ENCODE measurements at regions not wholly inside any gene's neighbourhood (a gene's known extent, or its start where the extent isn't known, plus 50 kb on each side); places are given as distances from the start of the nearest gene placed in this dataset.

- FAIRE-seq (no peak), DNase-seq (ENCODE audit: low spot score) (no peak)
Measured at GRCh38 chr22:48143856-48144255, 1381.4 kb downstream of the TBC1D22A start.

GRCh38 chr22:48142388-48142787 lies 1379.9 kb downstream of the TBC1D22A start:
- DNase-seq (ENCODE audit: low spot score) (no peak), FAIRE-seq (no peak)

- no peak for DNase-seq (ENCODE audit: low spot score)
Measured at GRCh38 chr22:48141301-48141700, 1378.9 kb downstream of the TBC1D22A start.

GRCh38 chr22:48140261-48140813 lies 1377.9 kb downstream of the TBC1D22A start:
- FAIRE-seq (no peak), DNase-seq (ENCODE audit: low spot score) (no peak)

More at GRCh38 chr22:48141301-48141700, 1378.9 kb downstream of the TBC1D22A start:
- FAIRE-seq: no peak

GRCh38 chr22:48139776-48140175 lies 1377.3 kb downstream of the TBC1D22A start:
- DNase-seq (ENCODE audit: low spot score) (no peak), FAIRE-seq (no peak)

GRCh38 chr22:48138855-48139254 lies 1376.4 kb downstream of the TBC1D22A start:
- FAIRE-seq (no peak), DNase-seq (ENCODE audit: low spot score) (no peak)

- FAIRE-seq (no peak), DNase-seq (ENCODE audit: low spot score) (no peak)
Measured at GRCh38 chr22:48138427-48138826, 1376.0 kb downstream of the TBC1D22A start.

- FAIRE-seq (no peak), DNase-seq (ENCODE audit: low spot score) (no peak)
Measured at GRCh38 chr22:48137640-48138039, 1375.2 kb downstream of the TBC1D22A start.

- DNase-seq (ENCODE audit: low spot score) (no peak), FAIRE-seq (no peak)
Measured at GRCh38 chr22:48135592-48135991, 1373.1 kb downstream of the TBC1D22A start.

- no peak for FAIRE-seq
- DNase-seq (ENCODE audit: low spot score): no peak
Measured at GRCh38 chr22:48125416-48125815, 1363.0 kb downstream of the TBC1D22A start.

GRCh38 chr22:48121984-48122383 lies 1359.5 kb downstream of the TBC1D22A start:
- DNase-seq (ENCODE audit: low spot score) (no peak), FAIRE-seq (no peak)

- DNase-seq (ENCODE audit: low spot score) (no peak), FAIRE-seq (no peak)
Measured at GRCh38 chr22:48118654-48119053, 1356.2 kb downstream of the TBC1D22A start.

GRCh38 chr22:48116871-48117270 lies 1354.4 kb downstream of the TBC1D22A start:
- no peak for DNase-seq (ENCODE audit: low spot score)
- no peak for FAIRE-seq

- DNase-seq (ENCODE audit: low spot score) (no peak), FAIRE-seq (no peak)
Measured at GRCh38 chr22:48112687-48113521, 1350.5 kb downstream of the TBC1D22A start.

GRCh38 chr22:48106715-48107259 lies 1344.3 kb downstream of the TBC1D22A start:
- DNase-seq (ENCODE audit: low spot score): no peak
- FAIRE-seq: no peak

GRCh38 chr22:48106215-48106614 lies 1343.8 kb downstream of the TBC1D22A start:
- no peak for DNase-seq (ENCODE audit: low spot score)

GRCh38 chr22:48105259-48105658 lies 1342.8 kb downstream of the TBC1D22A start:
- DNase-seq (ENCODE audit: low spot score): no peak
- FAIRE-seq: no peak

More at GRCh38 chr22:48106215-48106614, 1343.8 kb downstream of the TBC1D22A start:
- FAIRE-seq: no peak

GRCh38 chr22:48104766-48105165 lies 1342.3 kb downstream of the TBC1D22A start:
- FAIRE-seq: no peak
- no peak for DNase-seq (ENCODE audit: low spot score)

- FAIRE-seq: no peak
- DNase-seq (ENCODE audit: low spot score): no peak
Measured at GRCh38 chr22:48104102-48104738, 1341.8 kb downstream of the TBC1D22A start.

GRCh38 chr22:48103126-48103875 lies 1340.9 kb downstream of the TBC1D22A start:
- no peak for FAIRE-seq
- no peak for DNase-seq (ENCODE audit: low spot score)

GRCh38 chr22:48102581-48102980 lies 1340.1 kb downstream of the TBC1D22A start:
- FAIRE-seq (no peak), DNase-seq (ENCODE audit: low spot score) (no peak)

Measured in RCC 7860 (cell line).